ENCODE measurements at regions not wholly inside any gene's neighbourhood (a gene's known extent, or its start where the extent isn't known, plus 50 kb on each side); places are given as distances from the start of the nearest gene placed in this dataset.
"Not testable (repeated sequence)": the region's sequence is repeated elsewhere in the genome, so short reads cannot be mapped to it uniquely, and the experiment has no call there.

- H3K4me3 ChIP-seq (replicated peaks in 1 of 3; ENCODE audit: insufficient read depth in 1 of 3, low read depth in 1 of 3, low read length in 3 of 3); H3K79me2 ChIP-seq (ENCODE audit: control insufficient read depth, insufficient read depth, low read length); BruUV-seq (replicated peaks); POLR2A ChIA-PET; dilution Hi-C loops (cut with MboI; ENCODE audit: extremely low pct_ligation_motif_present, low sequenced_read_pairs); H3K4me1 ChIP-seq (ENCODE audit: control insufficient read depth, extremely low read depth, insufficient read depth, low read length); intact Hi-C loops (cut with micrococcal nuclease); H3K9me3 ChIP-seq (replicated peaks; ENCODE audit: control insufficient read depth, insufficient read depth, low read length); H2AFZ ChIP-seq (ENCODE audit: low read depth, low read length); H3K9ac ChIP-seq (replicated peaks; ENCODE audit: extremely low read depth, insufficient read depth, low read length); DNase-seq (ENCODE audit: low read depth, low spot score); H3K36me3 ChIP-seq (ENCODE audit: control insufficient read depth in 2 of 2, extremely low read depth in 1 of 2, insufficient read depth in 2 of 2, low read length in 2 of 2); H3K27me3 ChIP-seq (ENCODE audit: control insufficient read depth in 2 of 2, insufficient read depth in 2 of 2, low read length in 2 of 2); H3K9me1 ChIP-seq (replicated peaks; ENCODE audit: control insufficient read depth, extremely low read depth, insufficient read depth, low read length); H3K4me2 ChIP-seq (ENCODE audit: insufficient read depth, low read length); H3K27ac ChIP-seq (ENCODE audit: insufficient read depth, low read depth, low read length); H4K20me1 ChIP-seq (replicated peaks; ENCODE audit: control insufficient read depth, extremely low read depth, insufficient read depth, low read length); FAIRE-seq: not testable (repeated sequence)
- CTCF ChIA-PET, result interaction anchor here (0.6 kb wide), 1 partner anchor 254 kb away, joined by 3 read pairs; no protein-coding TSS in a partner anchor
Measured at GRCh38 chr12:94817201-94817600, 166.8 kb upstream of the TMCC3 start.

GRCh38 chr12:94816746-94817145, 166.4 kb upstream of the TMCC3 start:
- H3K79me2 ChIP-seq (ENCODE audit: control insufficient read depth, insufficient read depth, low read length); H3K9ac ChIP-seq (replicated peaks; ENCODE audit: extremely low read depth, insufficient read depth, low read length); H3K36me3 ChIP-seq (ENCODE audit: control insufficient read depth in 2 of 2, extremely low read depth in 1 of 2, insufficient read depth in 2 of 2, low read length in 2 of 2); FAIRE-seq; intact Hi-C loops (cut with micrococcal nuclease); H3K4me3 ChIP-seq (replicated peaks in 1 of 3; ENCODE audit: insufficient read depth in 1 of 3, low read depth in 1 of 3, low read length in 3 of 3); POLR2A ChIA-PET; H3K27me3 ChIP-seq (ENCODE audit: control insufficient read depth in 2 of 2, insufficient read depth in 2 of 2, low read length in 2 of 2); H3K9me3 ChIP-seq (replicated peaks; ENCODE audit: control insufficient read depth, insufficient read depth, low read length); H4K20me1 ChIP-seq (replicated peaks; ENCODE audit: control insufficient read depth, extremely low read depth, insufficient read depth, low read length); DNase-seq (ENCODE audit: low read depth, low spot score); H3K9me1 ChIP-seq (replicated peaks; ENCODE audit: control insufficient read depth, extremely low read depth, insufficient read depth, low read length); CTCF ChIA-PET; H3K27ac ChIP-seq (ENCODE audit: insufficient read depth, low read depth, low read length); H3K4me1 ChIP-seq (ENCODE audit: control insufficient read depth, extremely low read depth, insufficient read depth, low read length); BruUV-seq (replicated peaks); H3K4me2 ChIP-seq (ENCODE audit: insufficient read depth, low read length); H2AFZ ChIP-seq (ENCODE audit: low read depth, low read length); dilution Hi-C loops (cut with MboI; ENCODE audit: extremely low pct_ligation_motif_present, low sequenced_read_pairs): not testable (repeated sequence)

- FAIRE-seq (no peak), DNase-seq (ENCODE audit: low read depth, low spot score) (no peak)
- Histone ChIP-seq H3K4me3 (replicated peaks in 1 of 3; ENCODE audit: insufficient read depth in 1 of 3, low read depth in 1 of 3, low read length in 3 of 3) (no peak overlapping the region), H3K9me3 (replicated peaks; ENCODE audit: control insufficient read depth, insufficient read depth, low read length) (no peaks in the 10 kb centered on the region), H4K20me1 (replicated peaks; ENCODE audit: control insufficient read depth, extremely low read depth, insufficient read depth, low read length) (no peaks in the 10 kb centered on the region), H3K4me1 (ENCODE audit: control insufficient read depth, extremely low read depth, insufficient read depth, low read length) (no peaks in the 10 kb centered on the region), H3K4me2 (ENCODE audit: insufficient read depth, low read length) (no peak overlapping the region), H2AFZ (ENCODE audit: low read depth, low read length) (no peak overlapping the region), H3K9ac (replicated peaks; ENCODE audit: extremely low read depth, insufficient read depth, low read length) (no peak overlapping the region), H3K27ac (ENCODE audit: insufficient read depth, low read depth, low read length) (no peak overlapping the region), H3K36me3 (ENCODE audit: control insufficient read depth in 2 of 2, extremely low read depth in 1 of 2, insufficient read depth in 2 of 2, low read length in 2 of 2) (no peaks in the 10 kb centered on the region), H3K79me2 (ENCODE audit: control insufficient read depth, insufficient read depth, low read length) (no peaks in the 10 kb centered on the region), H3K27me3 (ENCODE audit: control insufficient read depth in 2 of 2, insufficient read depth in 2 of 2, low read length in 2 of 2) (no peaks in the 10 kb centered on the region), H3K9me1 (replicated peaks; ENCODE audit: control insufficient read depth, extremely low read depth, insufficient read depth, low read length) (no peaks in the 10 kb centered on the region)
- ChIA-PET POLR2A (no interaction called here), CTCF (no interaction called here)
- intact Hi-C loops (cut with micrococcal nuclease), result no loop called here
- dilution Hi-C loops (cut with MboI; ENCODE audit: extremely low pct_ligation_motif_present, low sequenced_read_pairs), result no loop called here
- no peak for TF ChIP-seq MAX (IDR thresholded peaks at IDR 0.05; ENCODE audit: insufficient read depth, insufficient read length)
- TF ChIP-seq CTCF (IDR thresholded peaks at IDR 0.05; ENCODE audit: extremely low read depth in 1 of 2, insufficient read depth in 1 of 2, low read depth in 1 of 2, low read length in 2 of 2), result no peak
- TF ChIP-seq MYC (IDR thresholded peaks at IDR 0.05; ENCODE audit: low read depth, low read length), result no peak
- no peak for TF ChIP-seq JUN (IDR thresholded peaks at IDR 0.05; ENCODE audit: borderline replicate concordance, insufficient read depth, insufficient read length, low read depth)
- TF ChIP-seq EZH2 (IDR thresholded peaks at IDR 0.05; ENCODE audit: borderline replicate concordance, low read depth, low read length, severe bottlenecking), result no peak
- no peak for TF ChIP-seq GATA2 (IDR thresholded peaks at IDR 0.05; ENCODE audit: insufficient read depth, insufficient read length, low read depth, low read length)
- no peak for TF ChIP-seq FOS (IDR thresholded peaks at IDR 0.05; ENCODE audit: borderline replicate concordance, insufficient read depth, low read length)
- TF ChIP-seq POLR2AphosphoS5 (IDR thresholded peaks at IDR 0.05; ENCODE audit: insufficient read depth, low read depth, low read length), result no peak
- no peak for TF ChIP-seq POLR2A (IDR thresholded peaks at IDR 0.05; ENCODE audit: low read depth, low read length)
- BruUV-seq (replicated peaks), result no TSS peak
Measured at GRCh38 chr12:94815958-94816357, 165.6 kb upstream of the TMCC3 start.
